HFF-Myc (cell line): ENCODE measurements at regions not wholly inside any gene's neighbourhood (a gene's known extent, or its start where the extent isn't known, plus 50 kb on each side); places are given as distances from the start of the nearest gene placed in this dataset.

Experiments
- DNase-seq: peaks from one replicate; pipeline ENCODE4 v3.0.0-alpha.2; 2011; ENCODE audit warnings: low read depth; ENCODE audit errors: extremely low read depth
- H3K4me3 ChIP-seq: replicated peaks from 2 replicates; pipeline ENCODE4 v1.5.1; 2011; ENCODE audit warnings: low read depth, mild to moderate bottlenecking, control low read depth, low read length
- CTCF ChIP-seq: IDR thresholded peaks from 2 replicates; pipeline ENCODE4 v1.5.1; 2012; ENCODE audit warnings: mild to moderate bottlenecking, low read depth, low read length, control low read depth; ENCODE audit errors: missing control alignments

DNA sequence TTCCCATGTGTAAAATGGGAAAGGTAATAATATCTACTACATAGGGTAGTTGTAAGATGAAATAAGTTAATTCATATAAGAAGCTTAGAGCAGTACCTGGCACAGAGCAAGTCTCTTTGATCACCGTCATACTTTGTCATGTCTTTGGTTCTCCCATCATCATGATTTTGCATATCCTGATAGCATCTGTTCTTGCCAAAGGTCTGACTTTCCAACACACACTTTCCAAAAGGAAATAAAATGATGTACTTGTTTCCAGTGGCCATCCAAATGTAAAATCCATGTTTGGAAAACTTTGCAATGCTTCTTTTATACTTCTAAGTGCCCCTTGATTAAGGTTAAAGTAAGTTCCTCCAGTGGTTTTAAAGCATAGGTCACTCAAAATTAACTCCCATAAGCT, 266.9 kb upstream of the PTGER4 start:
- H3K4me3 ChIP-seq = no peak overlapping the region
- no peak for DNase-seq
- TF ChIP-seq CTCF = no peak

- H3K4me3 ChIP-seq = no peak overlapping the region
- DNase-seq = no peak
- TF ChIP-seq CTCF = no peak
These were observed 268.6 kb upstream of the PTGER4 start for GRCh38 chr5:40410964-40411635.

DNA sequence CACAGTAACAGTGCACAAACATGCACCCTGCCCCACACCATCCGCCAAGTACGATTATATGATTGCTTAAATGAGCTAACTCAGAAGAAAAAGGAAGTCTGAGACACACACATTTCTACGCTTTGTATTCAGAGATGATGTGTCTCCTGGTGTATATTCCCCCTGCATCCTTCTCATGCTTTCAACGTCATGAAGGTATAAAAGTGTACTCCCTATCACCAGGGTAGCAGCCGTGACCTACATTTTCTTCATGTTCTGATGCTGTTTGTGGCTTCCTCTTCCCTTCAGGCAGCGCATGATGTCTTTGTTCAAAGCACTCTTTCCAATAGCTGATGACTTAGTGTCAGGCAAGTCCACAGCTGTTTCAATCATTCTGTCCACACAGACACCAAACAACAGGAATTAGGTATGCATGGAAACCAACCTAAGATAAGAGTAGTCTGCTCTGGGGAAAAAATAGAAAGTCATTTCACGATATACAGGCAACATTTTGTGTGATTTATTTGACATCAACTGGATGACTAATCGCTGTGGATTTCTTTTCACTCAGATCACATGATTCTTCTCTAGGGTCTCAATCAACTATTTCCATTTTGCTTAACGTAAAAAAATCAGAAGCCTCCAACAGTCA, 269.4 kb upstream of the PTGER4 start:
- H3K4me3 ChIP-seq = no peak overlapping the region
- no peak for DNase-seq

GRCh38 chr5:40409601-40410000, 270.1 kb upstream of the PTGER4 start:
- TF ChIP-seq CTCF = no peak
- no peak for DNase-seq
- H3K4me3 ChIP-seq = no peak overlapping the region

More for the DNA sequence above, 269.4 kb upstream of the PTGER4 start:
- no peak for TF ChIP-seq CTCF

DNA sequence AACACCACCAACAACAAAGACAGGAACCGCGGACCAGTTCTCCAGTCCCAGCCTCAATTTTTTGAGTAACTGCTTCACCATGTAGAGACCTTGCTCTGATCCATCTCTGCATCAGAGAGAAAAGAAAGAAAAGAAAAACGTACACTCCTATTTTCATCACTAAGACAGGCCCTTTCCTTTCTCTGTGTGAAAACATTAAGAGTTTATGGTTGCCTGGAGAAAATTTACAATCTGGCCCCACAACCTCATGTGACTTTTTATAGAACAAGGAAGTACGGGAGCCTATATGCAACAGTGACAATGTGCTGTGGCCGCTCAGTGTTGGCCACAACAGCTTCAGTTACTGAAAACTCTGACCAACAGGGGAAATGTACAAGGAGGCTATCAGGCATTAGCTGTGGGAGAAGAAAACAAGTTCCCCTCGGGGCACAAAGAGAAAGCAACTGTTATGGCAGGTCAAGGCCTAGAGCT, 272.9 kb upstream of the PTGER4 start:
- TF ChIP-seq CTCF = no peak
- no peak for DNase-seq

DNA sequence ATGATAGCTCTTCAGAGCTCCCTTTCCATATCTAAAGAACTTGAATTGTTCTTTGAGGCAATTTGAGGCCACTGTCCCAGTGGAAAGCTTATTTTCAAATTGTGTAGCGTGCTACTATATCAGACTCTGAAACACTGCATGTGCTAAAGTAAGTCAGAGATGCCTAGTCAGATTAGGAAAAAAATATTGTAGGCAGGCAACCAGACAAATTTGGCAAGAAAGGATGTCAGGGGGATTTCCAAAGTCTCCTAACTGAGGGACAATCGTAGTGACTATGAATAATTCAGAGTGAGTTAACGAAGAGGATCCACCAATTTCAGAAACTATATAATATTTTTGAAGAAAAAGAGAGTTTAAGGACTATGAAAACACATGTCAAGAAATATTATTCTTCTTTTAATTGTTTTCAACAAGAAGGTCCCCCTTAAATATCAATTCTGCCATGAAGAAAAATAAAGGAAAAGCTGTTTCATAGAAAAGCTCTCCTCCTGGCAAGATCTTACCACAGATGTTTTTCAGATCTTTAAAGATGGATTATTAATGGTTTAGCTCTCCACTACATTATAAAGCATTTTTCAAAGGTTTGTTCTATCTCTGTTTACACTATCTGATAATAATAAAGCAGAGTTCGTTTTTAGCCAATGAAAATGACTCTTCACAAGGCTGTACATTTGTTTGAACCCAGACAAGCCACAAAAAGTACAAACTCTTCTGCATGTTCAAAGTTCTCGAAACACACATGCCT, 273.5 kb upstream of the PTGER4 start:
- no peak overlapping the region for H3K4me3 ChIP-seq
- TF ChIP-seq CTCF = no peak
- no peak for DNase-seq

More for the DNA sequence above, 272.9 kb upstream of the PTGER4 start:
- H3K4me3 ChIP-seq = no peak overlapping the region
